ENCODE measurements at regions not wholly inside any gene's neighbourhood (a gene's known extent, or its start where the extent isn't known, plus 50 kb on each side); places are given as distances from the start of the nearest gene placed in this dataset.
"Not testable (repeated sequence)": the region's sequence is repeated elsewhere in the genome, so short reads cannot be mapped to it uniquely, and the experiment has no call there.

GRCh38 chr5:113755516-113755915 is 242.0 kb downstream of the YTHDC2 start:
- H3K27me3 ChIP-seq (ENCODE audit: control insufficient read depth in 2 of 2, insufficient read depth in 2 of 2, low read length in 2 of 2) = no peaks in the 10 kb centered on the region
- H3K4me1 ChIP-seq (ENCODE audit: control insufficient read depth in 2 of 2, insufficient read depth in 2 of 2, low read length in 2 of 2) = no peaks in the 10 kb centered on the region
- H3K9ac ChIP-seq (ENCODE audit: low read depth in 1 of 2, low read length in 2 of 2) = no peak overlapping the region
- H3K9me3 ChIP-seq (ENCODE audit: control insufficient read depth in 2 of 2, low read length in 2 of 2) = no peaks in the 10 kb centered on the region
- no peak overlapping the region for H3K27ac ChIP-seq (ENCODE audit: low read depth in 2 of 2, low read length in 2 of 2)
- no peaks in the 10 kb centered on the region for H3K36me3 ChIP-seq (ENCODE audit: control insufficient read depth in 2 of 2, insufficient read depth in 2 of 2, low read length in 2 of 2)
- no peak overlapping the region for H3K4me3 ChIP-seq (ENCODE audit: low read length in 2 of 2)

GRCh38 chr5:113757508-113757907 is 244.0 kb downstream of the YTHDC2 start:
- Histone ChIP-seq H3K9me3 (ENCODE audit: control insufficient read depth in 2 of 2, low read length in 2 of 2) (no peaks in the 10 kb centered on the region), H3K9ac (ENCODE audit: low read depth in 1 of 2, low read length in 2 of 2) (no peak overlapping the region), H3K27me3 (ENCODE audit: control insufficient read depth in 2 of 2, insufficient read depth in 2 of 2, low read length in 2 of 2) (no peaks in the 10 kb centered on the region), H3K36me3 (ENCODE audit: control insufficient read depth in 2 of 2, insufficient read depth in 2 of 2, low read length in 2 of 2) (no peaks in the 10 kb centered on the region), H3K4me1 (ENCODE audit: control insufficient read depth in 2 of 2, insufficient read depth in 2 of 2, low read length in 2 of 2) (no peaks in the 10 kb centered on the region), H3K27ac (ENCODE audit: low read depth in 2 of 2, low read length in 2 of 2) (no peak overlapping the region), H3K4me3 (ENCODE audit: low read length in 2 of 2) (no peak overlapping the region)

GRCh38 chr5:113759505-113759904 is 246.0 kb downstream of the YTHDC2 start:
- no peak overlapping the region for H3K27ac ChIP-seq (ENCODE audit: low read depth in 2 of 2, low read length in 2 of 2)
- H3K36me3 ChIP-seq (ENCODE audit: control insufficient read depth in 2 of 2, insufficient read depth in 2 of 2, low read length in 2 of 2) = no peaks in the 10 kb centered on the region
- no peaks in the 10 kb centered on the region for H3K4me1 ChIP-seq (ENCODE audit: control insufficient read depth in 2 of 2, insufficient read depth in 2 of 2, low read length in 2 of 2)
- H3K9me3 ChIP-seq (ENCODE audit: control insufficient read depth in 2 of 2, low read length in 2 of 2) = no peaks in the 10 kb centered on the region
- no peak overlapping the region for H3K9ac ChIP-seq (ENCODE audit: low read depth in 1 of 2, low read length in 2 of 2)
- H3K27me3 ChIP-seq (ENCODE audit: control insufficient read depth in 2 of 2, insufficient read depth in 2 of 2, low read length in 2 of 2) = no peaks in the 10 kb centered on the region
- no peak overlapping the region for H3K4me3 ChIP-seq (ENCODE audit: low read length in 2 of 2)

- H3K4me1 ChIP-seq (ENCODE audit: control insufficient read depth in 2 of 2, insufficient read depth in 2 of 2, low read length in 2 of 2) = no peaks in the 10 kb centered on the region
- no peaks in the 10 kb centered on the region for H3K27me3 ChIP-seq (ENCODE audit: control insufficient read depth in 2 of 2, insufficient read depth in 2 of 2, low read length in 2 of 2)
- no peaks in the 10 kb centered on the region for H3K9me3 ChIP-seq (ENCODE audit: control insufficient read depth in 2 of 2, low read length in 2 of 2)
- H3K9ac ChIP-seq (ENCODE audit: low read depth in 1 of 2, low read length in 2 of 2) = no peak overlapping the region
- H3K27ac ChIP-seq (ENCODE audit: low read depth in 2 of 2, low read length in 2 of 2) = no peak overlapping the region
- H3K4me3 ChIP-seq (ENCODE audit: low read length in 2 of 2) = no peak overlapping the region
- H3K36me3 ChIP-seq (ENCODE audit: control insufficient read depth in 2 of 2, insufficient read depth in 2 of 2, low read length in 2 of 2) = no peaks in the 10 kb centered on the region
These were observed 247.0 kb downstream of the YTHDC2 start for GRCh38 chr5:113760486-113760885.

- H3K27me3 ChIP-seq (ENCODE audit: control insufficient read depth in 2 of 2, insufficient read depth in 2 of 2, low read length in 2 of 2) = no peaks in the 10 kb centered on the region
- H3K9ac ChIP-seq (ENCODE audit: low read depth in 1 of 2, low read length in 2 of 2) = no peak overlapping the region
- H3K4me3 ChIP-seq (ENCODE audit: low read length in 2 of 2) = no peak overlapping the region
- no peaks in the 10 kb centered on the region for H3K9me3 ChIP-seq (ENCODE audit: control insufficient read depth in 2 of 2, low read length in 2 of 2)
- no peaks in the 10 kb centered on the region for H3K4me1 ChIP-seq (ENCODE audit: control insufficient read depth in 2 of 2, insufficient read depth in 2 of 2, low read length in 2 of 2)
- no peak overlapping the region for H3K27ac ChIP-seq (ENCODE audit: low read depth in 2 of 2, low read length in 2 of 2)
- H3K36me3 ChIP-seq (ENCODE audit: control insufficient read depth in 2 of 2, insufficient read depth in 2 of 2, low read length in 2 of 2) = no peaks in the 10 kb centered on the region
These were observed 248.1 kb downstream of the YTHDC2 start for GRCh38 chr5:113761594-113761993.

- Histone ChIP-seq H3K9me3 (ENCODE audit: control insufficient read depth in 2 of 2, low read length in 2 of 2) (no peaks in the 10 kb centered on the region), H3K27me3 (ENCODE audit: control insufficient read depth in 2 of 2, insufficient read depth in 2 of 2, low read length in 2 of 2) (no peaks in the 10 kb centered on the region), H3K27ac (ENCODE audit: low read depth in 2 of 2, low read length in 2 of 2) (no peak overlapping the region), H3K4me3 (ENCODE audit: low read length in 2 of 2) (no peak overlapping the region), H3K4me1 (ENCODE audit: control insufficient read depth in 2 of 2, insufficient read depth in 2 of 2, low read length in 2 of 2) (no peaks in the 10 kb centered on the region), H3K36me3 (ENCODE audit: control insufficient read depth in 2 of 2, insufficient read depth in 2 of 2, low read length in 2 of 2) (no peaks in the 10 kb centered on the region), H3K9ac (ENCODE audit: low read depth in 1 of 2, low read length in 2 of 2) (no peak overlapping the region)
These were observed 250.9 kb downstream of the YTHDC2 start for GRCh38 chr5:113764382-113764781.

- not testable (repeated sequence) for H3K9ac ChIP-seq (ENCODE audit: low read depth in 1 of 2, low read length in 2 of 2); H3K27ac ChIP-seq (ENCODE audit: low read depth in 2 of 2, low read length in 2 of 2); H3K27me3 ChIP-seq (ENCODE audit: control insufficient read depth in 2 of 2, insufficient read depth in 2 of 2, low read length in 2 of 2); H3K9me3 ChIP-seq (ENCODE audit: control insufficient read depth in 2 of 2, low read length in 2 of 2); H3K4me3 ChIP-seq (ENCODE audit: low read length in 2 of 2); H3K36me3 ChIP-seq (ENCODE audit: control insufficient read depth in 2 of 2, insufficient read depth in 2 of 2, low read length in 2 of 2); H3K4me1 ChIP-seq (ENCODE audit: control insufficient read depth in 2 of 2, insufficient read depth in 2 of 2, low read length in 2 of 2)
These were observed 253.3 kb downstream of the YTHDC2 start for GRCh38 chr5:113766827-113767226.

GRCh38 chr5:113770648-113771047 is 257.2 kb downstream of the YTHDC2 start:
- no peak overlapping the region for H3K27ac ChIP-seq (ENCODE audit: low read depth in 2 of 2, low read length in 2 of 2)
- H3K36me3 ChIP-seq (ENCODE audit: control insufficient read depth in 2 of 2, insufficient read depth in 2 of 2, low read length in 2 of 2) = no peaks in the 10 kb centered on the region
- H3K4me3 ChIP-seq (ENCODE audit: low read length in 2 of 2) = no peak overlapping the region
- no peaks in the 10 kb centered on the region for H3K4me1 ChIP-seq (ENCODE audit: control insufficient read depth in 2 of 2, insufficient read depth in 2 of 2, low read length in 2 of 2)
- no peaks in the 10 kb centered on the region for H3K9me3 ChIP-seq (ENCODE audit: control insufficient read depth in 2 of 2, low read length in 2 of 2)
- H3K9ac ChIP-seq (ENCODE audit: low read depth in 1 of 2, low read length in 2 of 2) = no peak overlapping the region
- no peaks in the 10 kb centered on the region for H3K27me3 ChIP-seq (ENCODE audit: control insufficient read depth in 2 of 2, insufficient read depth in 2 of 2, low read length in 2 of 2)

GRCh38 chr5:113771483-113771882 is 258.0 kb downstream of the YTHDC2 start:
- H3K4me1 ChIP-seq (ENCODE audit: control insufficient read depth in 2 of 2, insufficient read depth in 2 of 2, low read length in 2 of 2) = no peaks in the 10 kb centered on the region
- no peaks in the 10 kb centered on the region for H3K27me3 ChIP-seq (ENCODE audit: control insufficient read depth in 2 of 2, insufficient read depth in 2 of 2, low read length in 2 of 2)
- H3K36me3 ChIP-seq (ENCODE audit: control insufficient read depth in 2 of 2, insufficient read depth in 2 of 2, low read length in 2 of 2) = no peaks in the 10 kb centered on the region
- H3K9me3 ChIP-seq (ENCODE audit: control insufficient read depth in 2 of 2, low read length in 2 of 2) = no peaks in the 10 kb centered on the region
- no peak overlapping the region for H3K9ac ChIP-seq (ENCODE audit: low read depth in 1 of 2, low read length in 2 of 2)
- no peak overlapping the region for H3K4me3 ChIP-seq (ENCODE audit: low read length in 2 of 2)
- H3K27ac ChIP-seq (ENCODE audit: low read depth in 2 of 2, low read length in 2 of 2) = no peak overlapping the region

GRCh38 chr5:113776168-113776567 is 262.7 kb downstream of the YTHDC2 start:
- no peaks in the 10 kb centered on the region for H3K4me1 ChIP-seq (ENCODE audit: control insufficient read depth in 2 of 2, insufficient read depth in 2 of 2, low read length in 2 of 2)
- H3K9me3 ChIP-seq (ENCODE audit: control insufficient read depth in 2 of 2, low read length in 2 of 2) = no peaks in the 10 kb centered on the region
- H3K27ac ChIP-seq (ENCODE audit: low read depth in 2 of 2, low read length in 2 of 2) = no peak overlapping the region
- H3K4me3 ChIP-seq (ENCODE audit: low read length in 2 of 2) = no peak overlapping the region
- H3K9ac ChIP-seq (ENCODE audit: low read depth in 1 of 2, low read length in 2 of 2) = no peak overlapping the region
- H3K27me3 ChIP-seq (ENCODE audit: control insufficient read depth in 2 of 2, insufficient read depth in 2 of 2, low read length in 2 of 2) = no peaks in the 10 kb centered on the region
- no peaks in the 10 kb centered on the region for H3K36me3 ChIP-seq (ENCODE audit: control insufficient read depth in 2 of 2, insufficient read depth in 2 of 2, low read length in 2 of 2)

- Histone ChIP-seq H3K27me3 (ENCODE audit: control insufficient read depth in 2 of 2, insufficient read depth in 2 of 2, low read length in 2 of 2) (no peaks in the 10 kb centered on the region), H3K27ac (ENCODE audit: low read depth in 2 of 2, low read length in 2 of 2) (no peak overlapping the region), H3K9ac (ENCODE audit: low read depth in 1 of 2, low read length in 2 of 2) (no peak overlapping the region), H3K36me3 (ENCODE audit: control insufficient read depth in 2 of 2, insufficient read depth in 2 of 2, low read length in 2 of 2) (no peaks in the 10 kb centered on the region), H3K4me1 (ENCODE audit: control insufficient read depth in 2 of 2, insufficient read depth in 2 of 2, low read length in 2 of 2) (no peaks in the 10 kb centered on the region), H3K9me3 (ENCODE audit: control insufficient read depth in 2 of 2, low read length in 2 of 2) (no peaks in the 10 kb centered on the region), H3K4me3 (ENCODE audit: low read length in 2 of 2) (no peak overlapping the region)
These were observed 263.5 kb downstream of the YTHDC2 start for GRCh38 chr5:113776832-113777525.

Measured in mucosa of rectum (tissue), 2 donors.